GM23338 (cell line): ENCODE measurements at regions not wholly inside any gene's neighbourhood (a gene's known extent, or its start where the extent isn't known, plus 50 kb on each side); places are given as distances from the start of the nearest gene placed in this dataset.

Source experiments
- CREB1 ChIP-seq: fragments of 250-450 bp; sonication (Bioruptor Pico); IDR thresholded peaks from 2 replicates; pipeline ENCODE4 v1.5.0; 2020; ENCODE audit warnings: low read depth, mild to moderate bottlenecking, moderate library complexity
- CTCF ChIP-seq, 2 experiments: fragments of 200-600 bp in 1 of 2; sonication (generic) in 1 of 2; conservative IDR thresholded peaks; 2 replicates each; pipeline versions ENCODE4 v1.5.1 to v1.6.1; 2016 to 2017; ENCODE audit warnings: antibody characterized with exemption in 2 of 2, low read depth in 2 of 2, mild to moderate bottlenecking in 2 of 2, moderate library complexity in 1 of 2
- EZH2 ChIP-seq: fragments of 200-600 bp; sonication (generic); IDR thresholded peaks from one replicate; pipeline ENCODE4 v1.8.0; 2017; ENCODE audit warnings: antibody characterized with exemption, mild to moderate bottlenecking, low read depth; ENCODE audit not compliant: unreplicated experiment
- EZH2phosphoT487 ChIP-seq: fragments of 200-600 bp; sonication (generic); IDR thresholded peaks from one replicate; pipeline ENCODE4 v1.8.1; 2018; ENCODE audit warnings: antibody characterized with exemption; ENCODE audit not compliant: unreplicated experiment
- JUNB ChIP-seq: IDR thresholded peaks from one replicate; pipeline ENCODE4 v1.6.1; 2016; ENCODE audit warnings: antibody characterized with exemption; ENCODE audit not compliant: unreplicated experiment
- POLR2AphosphoS5 ChIP-seq: IDR thresholded peaks from 2 replicates; pipeline ENCODE4 v1.6.1; 2016; ENCODE audit warnings: antibody characterized with exemption, low read depth
- REST ChIP-seq: IDR thresholded peaks from one replicate; pipeline ENCODE4 v1.6.1; 2018; ENCODE audit warnings: antibody characterized with exemption; ENCODE audit not compliant: unreplicated experiment
- ZNF114 ChIP-seq: fragments of 250-450 bp; sonication (Bioruptor Pico); IDR thresholded peaks from 2 replicates; pipeline ENCODE4 v1.5.0; 2020; ENCODE audit warnings: mild to moderate bottlenecking, moderate library complexity
- TF ChIP-seq, protein P1 (sequence below): IDR thresholded peaks from 2 replicates; pipeline ENCODE4 v1.6.1; 2016; ENCODE audit warnings: antibody characterized with exemption
- TF ChIP-seq, protein P2 (sequence below): fragments of 250-450 bp; sonication (Bioruptor Pico); IDR thresholded peaks from 2 replicates; pipeline ENCODE4 v1.5.0; 2020; ENCODE audit warnings: mild to moderate bottlenecking, moderate library complexity

DNA sequence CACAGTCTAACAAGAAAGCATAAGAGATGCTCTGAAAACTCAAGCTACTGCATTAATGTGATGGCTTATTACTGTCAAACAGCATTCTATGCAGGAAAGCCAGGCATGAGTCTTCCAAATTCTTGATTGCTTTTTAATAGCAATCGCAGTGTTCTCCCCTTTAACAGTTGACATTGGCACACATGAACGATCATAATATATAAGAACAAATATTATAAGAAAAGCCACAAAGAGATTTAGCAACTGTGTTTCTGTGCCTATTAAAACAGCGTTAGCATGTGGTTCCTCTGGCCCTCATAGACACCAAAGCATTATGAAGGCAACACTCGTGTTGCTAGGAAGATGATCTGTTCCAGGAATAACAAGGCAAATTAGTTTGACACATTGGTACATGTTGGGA lies 245.0 kb downstream of the ACKR3 start:
- TF ChIP-seq CTCF (conservative IDR thresholded peaks at IDR 0.05; ENCODE audit: low read depth in 2 of 2) = no peak
- TF ChIP-seq ZNF114 (CRISPR knock-in tag) = no peak
- TF ChIP-seq EZH2 = no peak
- TF ChIP-seq POLR2AphosphoS5 = no peak
- TF ChIP-seq JUNB = no peak
- no peak for TF ChIP-seq EZH2phosphoT487
- TF ChIP-seq CREB1 (CRISPR knock-in tag) = no peak
- no peak for TF ChIP-seq REST
- TF ChIP-seq, protein P1, sequence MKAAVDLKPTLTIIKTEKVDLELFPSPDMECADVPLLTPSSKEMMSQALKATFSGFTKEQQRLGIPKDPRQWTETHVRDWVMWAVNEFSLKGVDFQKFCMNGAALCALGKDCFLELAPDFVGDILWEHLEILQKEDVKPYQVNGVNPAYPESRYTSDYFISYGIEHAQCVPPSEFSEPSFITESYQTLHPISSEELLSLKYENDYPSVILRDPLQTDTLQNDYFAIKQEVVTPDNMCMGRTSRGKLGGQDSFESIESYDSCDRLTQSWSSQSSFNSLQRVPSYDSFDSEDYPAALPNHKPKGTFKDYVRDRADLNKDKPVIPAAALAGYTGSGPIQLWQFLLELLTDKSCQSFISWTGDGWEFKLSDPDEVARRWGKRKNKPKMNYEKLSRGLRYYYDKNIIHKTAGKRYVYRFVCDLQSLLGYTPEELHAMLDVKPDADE = no peak
- TF ChIP-seq, protein P2, sequence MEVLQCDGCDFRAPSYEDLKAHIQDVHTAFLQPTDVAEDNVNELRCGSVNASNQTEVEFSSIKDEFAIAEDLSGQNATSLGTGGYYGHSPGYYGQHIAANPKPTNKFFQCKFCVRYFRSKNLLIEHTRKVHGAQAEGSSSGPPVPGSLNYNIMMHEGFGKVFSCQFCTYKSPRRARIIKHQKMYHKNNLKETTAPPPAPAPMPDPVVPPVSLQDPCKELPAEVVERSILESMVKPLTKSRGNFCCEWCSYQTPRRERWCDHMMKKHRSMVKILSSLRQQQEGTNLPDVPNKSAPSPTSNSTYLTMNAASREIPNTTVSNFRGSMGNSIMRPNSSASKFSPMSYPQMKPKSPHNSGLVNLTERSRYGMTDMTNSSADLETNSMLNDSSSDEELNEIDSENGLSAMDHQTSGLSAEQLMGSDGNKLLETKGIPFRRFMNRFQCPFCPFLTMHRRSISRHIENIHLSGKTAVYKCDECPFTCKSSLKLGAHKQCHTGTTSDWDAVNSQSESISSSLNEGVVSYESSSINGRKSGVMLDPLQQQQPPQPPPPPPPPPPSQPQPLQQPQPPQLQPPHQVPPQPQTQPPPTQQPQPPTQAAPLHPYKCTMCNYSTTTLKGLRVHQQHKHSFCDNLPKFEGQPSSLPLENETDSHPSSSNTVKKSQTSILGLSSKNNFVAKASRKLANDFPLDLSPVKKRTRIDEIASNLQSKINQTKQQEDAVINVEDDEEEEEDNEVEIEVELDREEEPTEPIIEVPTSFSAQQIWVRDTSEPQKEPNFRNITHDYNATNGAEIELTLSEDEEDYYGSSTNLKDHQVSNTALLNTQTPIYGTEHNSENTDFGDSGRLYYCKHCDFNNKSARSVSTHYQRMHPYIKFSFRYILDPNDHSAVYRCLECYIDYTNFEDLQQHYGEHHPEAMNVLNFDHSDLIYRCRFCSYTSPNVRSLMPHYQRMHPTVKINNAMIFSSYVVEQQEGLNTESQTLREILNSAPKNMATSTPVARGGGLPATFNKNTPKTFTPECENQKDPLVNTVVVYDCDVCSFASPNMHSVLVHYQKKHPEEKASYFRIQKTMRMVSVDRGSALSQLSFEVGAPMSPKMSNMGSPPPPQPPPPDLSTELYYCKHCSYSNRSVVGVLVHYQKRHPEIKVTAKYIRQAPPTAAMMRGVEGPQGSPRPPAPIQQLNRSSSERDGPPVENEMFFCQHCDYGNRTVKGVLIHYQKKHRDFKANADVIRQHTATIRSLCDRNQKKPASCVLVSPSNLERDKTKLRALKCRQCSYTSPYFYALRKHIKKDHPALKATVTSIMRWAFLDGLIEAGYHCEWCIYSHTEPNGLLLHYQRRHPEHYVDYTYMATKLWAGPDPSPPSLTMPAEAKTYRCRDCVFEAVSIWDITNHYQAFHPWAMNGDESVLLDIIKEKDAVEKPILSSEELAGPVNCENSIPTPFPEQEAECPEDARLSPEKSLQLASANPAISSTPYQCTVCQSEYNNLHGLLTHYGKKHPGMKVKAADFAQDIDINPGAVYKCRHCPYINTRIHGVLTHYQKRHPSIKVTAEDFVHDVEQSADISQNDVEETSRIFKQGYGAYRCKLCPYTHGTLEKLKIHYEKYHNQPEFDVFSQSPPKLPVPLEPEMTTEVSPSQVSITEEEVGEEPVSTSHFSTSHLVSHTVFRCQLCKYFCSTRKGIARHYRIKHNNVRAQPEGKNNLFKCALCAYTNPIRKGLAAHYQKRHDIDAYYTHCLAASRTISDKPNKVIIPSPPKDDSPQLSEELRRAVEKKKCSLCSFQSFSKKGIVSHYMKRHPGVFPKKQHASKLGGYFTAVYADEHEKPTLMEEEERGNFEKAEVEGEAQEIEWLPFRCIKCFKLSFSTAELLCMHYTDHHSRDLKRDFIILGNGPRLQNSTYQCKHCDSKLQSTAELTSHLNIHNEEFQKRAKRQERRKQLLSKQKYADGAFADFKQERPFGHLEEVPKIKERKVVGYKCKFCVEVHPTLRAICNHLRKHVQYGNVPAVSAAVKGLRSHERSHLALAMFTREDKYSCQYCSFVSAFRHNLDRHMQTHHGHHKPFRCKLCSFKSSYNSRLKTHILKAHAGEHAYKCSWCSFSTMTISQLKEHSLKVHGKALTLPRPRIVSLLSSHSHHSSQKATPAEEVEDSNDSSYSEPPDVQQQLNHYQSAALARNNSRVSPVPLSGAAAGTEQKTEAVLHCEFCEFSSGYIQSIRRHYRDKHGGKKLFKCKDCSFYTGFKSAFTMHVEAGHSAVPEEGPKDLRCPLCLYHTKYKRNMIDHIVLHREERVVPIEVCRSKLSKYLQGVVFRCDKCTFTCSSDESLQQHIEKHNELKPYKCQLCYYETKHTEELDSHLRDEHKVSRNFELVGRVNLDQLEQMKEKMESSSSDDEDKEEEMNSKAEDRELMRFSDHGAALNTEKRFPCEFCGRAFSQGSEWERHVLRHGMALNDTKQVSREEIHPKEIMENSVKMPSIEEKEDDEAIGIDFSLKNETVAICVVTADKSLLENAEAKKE (CRISPR knock-in tag) = no peak
